Astrocyte (in vitro differentiated cells and primary cell): ENCODE measurements at regions not wholly inside any gene's neighbourhood (a gene's known extent, or its start where the extent isn't known, plus 50 kb on each side); places are given as distances from the start of the nearest gene placed in this dataset.
"Not testable (repeated sequence)": the region's sequence is repeated elsewhere in the genome, so short reads cannot be mapped to it uniquely, and the experiment has no call there.

Experiments used
- DNase-seq: peaks from one replicate; pipeline ENCODE4 v3.0.0-alpha.2; 2010; ENCODE audit warnings: low read depth
- FAIRE-seq: peaks from 2 replicates; lab custom pipeline; 2011; peaks lifted over from hg19 to GRCh38; lab: Jason Lieb, UNC
- H2AFZ ChIP-seq: 2 replicates; pipeline ENCODE4 v1.6.0; 2012; ENCODE audit warnings: low read depth, low read length, inconsistent platforms
- H3K27ac ChIP-seq: 2 replicates; pipeline ENCODE4 v1.5.1; 2011; ENCODE audit warnings: low read depth, low read length, inconsistent platforms
- H3K27me3 ChIP-seq: 2 replicates; pipeline ENCODE4 v1.6.0; 2011; ENCODE audit warnings: low read length, inconsistent platforms; ENCODE audit not compliant: insufficient read depth
- H3K36me3 ChIP-seq: 2 replicates; pipeline ENCODE4 v1.5.1; 2011; ENCODE audit warnings: low read length, inconsistent platforms; ENCODE audit not compliant: insufficient read depth
- H3K4me1 ChIP-seq: 2 replicates; pipeline ENCODE4 v1.5.1; 2011; ENCODE audit warnings: low read length, inconsistent platforms; ENCODE audit not compliant: insufficient read depth
- H3K4me2 ChIP-seq: 2 replicates; pipeline ENCODE4 v1.6.0; 2012; ENCODE audit warnings: low read length, inconsistent platforms
- H3K4me3 ChIP-seq: 2 replicates; pipeline ENCODE4 v1.5.1; 2011; ENCODE audit warnings: low read depth, mild to moderate bottlenecking, low read length, inconsistent platforms; ENCODE audit not compliant: insufficient read depth
- H3K79me2 ChIP-seq: 2 replicates; pipeline ENCODE4 v1.6.0; 2012; ENCODE audit warnings: mild to moderate bottlenecking, low read length, inconsistent platforms; ENCODE audit not compliant: insufficient read depth
- H3K9ac ChIP-seq: 2 replicates; pipeline ENCODE4 v1.6.0; 2012; ENCODE audit warnings: mild to moderate bottlenecking, low read length, inconsistent platforms
- H3K9me3 ChIP-seq: 2 replicates; pipeline ENCODE4 v1.5.1; 2012; ENCODE audit warnings: low read depth, mild to moderate bottlenecking, low read length, inconsistent platforms; ENCODE audit not compliant: insufficient read depth
- H4K20me1 ChIP-seq: 2 replicates; pipeline ENCODE4 v1.6.0; 2012; ENCODE audit warnings: low read length, inconsistent platforms; ENCODE audit not compliant: insufficient read depth
- H3K27ac Mint-ChIP-seq: one replicate; pipeline ENCODE4 v1.8.0; 2021; ENCODE audit warnings: mild to moderate bottlenecking, mixed read lengths; ENCODE audit not compliant: unreplicated experiment
- H3K27me3 Mint-ChIP-seq: one replicate; pipeline ENCODE4 v1.8.0; 2021; ENCODE audit warnings: low read depth, mixed read lengths; ENCODE audit not compliant: unreplicated experiment
- H3K36me3 Mint-ChIP-seq: one replicate; pipeline ENCODE4 v1.8.0; 2021; ENCODE audit warnings: low read depth, mixed read lengths; ENCODE audit not compliant: unreplicated experiment
- H3K4me1 Mint-ChIP-seq: one replicate; pipeline ENCODE4 v1.8.0; 2021; ENCODE audit warnings: low read depth, mixed read lengths; ENCODE audit not compliant: unreplicated experiment
- H3K4me3 Mint-ChIP-seq: one replicate; pipeline ENCODE4 v1.8.0; 2021; ENCODE audit warnings: mild to moderate bottlenecking, moderate library complexity, mixed read lengths; ENCODE audit not compliant: unreplicated experiment
- H3K9me3 Mint-ChIP-seq: one replicate; pipeline ENCODE4 v1.8.0; 2021; ENCODE audit warnings: mild to moderate bottlenecking, mixed read lengths; ENCODE audit not compliant: unreplicated experiment
- EZH2 ChIP-seq: IDR thresholded peaks from 2 replicates; pipeline ENCODE4 v1.6.1; 2012; ENCODE audit warnings: mild to moderate bottlenecking, low read length, inconsistent platforms; ENCODE audit not compliant: insufficient read depth
- TF ChIP-seq, protein P1 (sequence below): IDR thresholded peaks from 2 replicates; pipeline ENCODE4 v1.5.1; 2011; ENCODE audit warnings: low read depth, mild to moderate bottlenecking, inconsistent platforms, low read length, moderate library complexity; ENCODE audit not compliant: insufficient read depth

DNA sequence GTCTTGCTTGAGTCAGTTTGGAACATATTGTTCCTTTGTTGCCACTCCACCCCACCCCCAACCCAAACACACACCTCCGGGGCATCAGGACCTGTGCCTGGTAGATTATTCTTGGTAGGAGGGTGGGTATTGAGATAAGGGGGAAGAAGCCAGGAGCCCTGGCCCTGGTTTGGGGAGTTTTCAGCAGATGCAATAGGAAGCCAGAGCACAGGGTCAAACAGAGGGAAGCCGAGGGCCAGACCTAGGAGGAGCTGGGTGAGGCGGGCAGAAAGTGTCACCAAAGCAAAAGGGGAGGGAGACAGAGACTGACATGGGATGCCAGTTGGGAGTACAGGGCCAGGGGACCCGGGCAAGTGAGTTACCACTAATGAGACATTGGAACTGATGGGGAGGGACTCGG is 163.1 kb downstream of the RPLP1 start:
- H4K20me1 ChIP-seq = no peaks in the 10 kb centered on the region
- H2AFZ ChIP-seq = no peak overlapping the region
- Mint-ChIP-seq H3K9me3 (peaks cover 3% of the 10 kb centered on the region), H3K4me1 (no peaks in the 10 kb centered on the region), H3K27ac (no peak overlapping the region), H3K27me3 (peaks cover 47% of the 10 kb centered on the region), H3K36me3 (peaks cover 2% of the 10 kb centered on the region), H3K4me3 (no peak overlapping the region)
- H3K9me3 ChIP-seq = no peaks in the 10 kb centered on the region
- DNase-seq (no peak), FAIRE-seq (no peak)
- no peak overlapping the region for H3K4me3 ChIP-seq
- no peak overlapping the region for H3K4me2 ChIP-seq
- H3K36me3 ChIP-seq = no peaks in the 10 kb centered on the region
- no peak overlapping the region for H3K9ac ChIP-seq
- H3K27ac ChIP-seq = no peak overlapping the region
- H3K79me2 ChIP-seq = no peaks in the 10 kb centered on the region
- TF ChIP-seq EZH2 = no peak
- H3K4me1 ChIP-seq = no peaks in the 10 kb centered on the region
- peaks cover 6% of the 10 kb centered on the region for H3K27me3 ChIP-seq

DNA sequence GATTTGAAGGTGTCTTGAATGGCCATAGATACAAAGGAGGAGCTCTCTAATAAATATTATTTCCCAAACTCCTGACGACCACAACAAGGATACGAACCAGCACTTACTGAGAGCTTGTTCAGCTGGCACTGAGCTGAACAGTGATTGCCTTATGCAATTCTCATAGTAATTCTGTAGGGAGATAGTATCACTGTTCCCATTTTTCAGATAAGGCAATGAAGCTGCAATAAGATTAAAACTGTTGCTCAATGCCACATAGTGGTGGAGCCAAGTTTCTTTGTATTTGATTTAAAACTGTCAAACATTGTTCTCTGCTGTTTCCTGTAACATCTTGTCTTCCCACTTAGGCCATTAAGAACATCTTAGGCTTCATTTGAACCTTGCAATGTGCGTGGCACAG is 163.9 kb downstream of the RPLP1 start:
- H3K9ac ChIP-seq = no peak overlapping the region
- no peak overlapping the region for H3K27ac ChIP-seq
- no peaks in the 10 kb centered on the region for H3K79me2 ChIP-seq
- Mint-ChIP-seq H3K27me3 (peaks cover 41% of the 10 kb centered on the region), H3K36me3 (no peaks in the 10 kb centered on the region), H3K4me1 (no peaks in the 10 kb centered on the region), H3K4me3 (no peak overlapping the region), H3K27ac (no peak overlapping the region), H3K9me3 (peaks cover 3% of the 10 kb centered on the region)
- no peak for TF ChIP-seq EZH2
- TF ChIP-seq, protein P1, sequence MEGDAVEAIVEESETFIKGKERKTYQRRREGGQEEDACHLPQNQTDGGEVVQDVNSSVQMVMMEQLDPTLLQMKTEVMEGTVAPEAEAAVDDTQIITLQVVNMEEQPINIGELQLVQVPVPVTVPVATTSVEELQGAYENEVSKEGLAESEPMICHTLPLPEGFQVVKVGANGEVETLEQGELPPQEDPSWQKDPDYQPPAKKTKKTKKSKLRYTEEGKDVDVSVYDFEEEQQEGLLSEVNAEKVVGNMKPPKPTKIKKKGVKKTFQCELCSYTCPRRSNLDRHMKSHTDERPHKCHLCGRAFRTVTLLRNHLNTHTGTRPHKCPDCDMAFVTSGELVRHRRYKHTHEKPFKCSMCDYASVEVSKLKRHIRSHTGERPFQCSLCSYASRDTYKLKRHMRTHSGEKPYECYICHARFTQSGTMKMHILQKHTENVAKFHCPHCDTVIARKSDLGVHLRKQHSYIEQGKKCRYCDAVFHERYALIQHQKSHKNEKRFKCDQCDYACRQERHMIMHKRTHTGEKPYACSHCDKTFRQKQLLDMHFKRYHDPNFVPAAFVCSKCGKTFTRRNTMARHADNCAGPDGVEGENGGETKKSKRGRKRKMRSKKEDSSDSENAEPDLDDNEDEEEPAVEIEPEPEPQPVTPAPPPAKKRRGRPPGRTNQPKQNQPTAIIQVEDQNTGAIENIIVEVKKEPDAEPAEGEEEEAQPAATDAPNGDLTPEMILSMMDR = no peak
- H3K27me3 ChIP-seq = peaks cover 2% of the 10 kb centered on the region
- H2AFZ ChIP-seq = no peak overlapping the region
- DNase-seq = no peak
- no peak overlapping the region for H3K4me3 ChIP-seq
- no peaks in the 10 kb centered on the region for H3K4me1 ChIP-seq
- H3K9me3 ChIP-seq = no peaks in the 10 kb centered on the region
- FAIRE-seq = no peak
- H4K20me1 ChIP-seq = no peaks in the 10 kb centered on the region
- no peaks in the 10 kb centered on the region for H3K36me3 ChIP-seq
- no peak overlapping the region for H3K4me2 ChIP-seq

DNA sequence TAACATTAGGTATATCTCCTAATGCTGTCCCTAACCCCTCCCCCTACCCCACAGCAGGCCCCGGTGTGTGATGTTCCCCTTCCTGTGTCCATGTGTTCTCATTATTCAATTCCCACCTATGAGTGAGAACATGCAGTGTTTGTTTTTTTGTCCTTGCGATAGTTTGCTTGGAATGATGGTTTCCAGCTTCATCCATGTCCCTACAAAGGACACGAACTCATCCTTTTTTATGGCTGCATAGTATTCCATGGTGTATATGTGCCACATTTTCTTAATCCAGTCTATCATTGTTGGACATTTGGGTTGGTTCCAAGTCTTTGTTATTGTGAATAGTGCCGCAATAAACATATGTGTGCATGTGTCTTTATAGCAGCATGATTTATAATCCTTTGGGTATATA is 164.5 kb downstream of the RPLP1 start:
- H3K9ac ChIP-seq, FAIRE-seq, H4K20me1 ChIP-seq, H3K4me3 Mint-ChIP-seq, H3K79me2 ChIP-seq, H3K9me3 Mint-ChIP-seq, H3K36me3 Mint-ChIP-seq, H3K36me3 ChIP-seq, H3K4me1 ChIP-seq, H3K4me3 ChIP-seq, H3K27ac Mint-ChIP-seq, H2AFZ ChIP-seq, H3K4me2 ChIP-seq, H3K4me1 Mint-ChIP-seq, DNase-seq, H3K27me3 ChIP-seq, H3K9me3 ChIP-seq, H3K27ac ChIP-seq: not testable (repeated sequence)
- H3K27me3 Mint-ChIP-seq = peaks cover 41% of the 10 kb centered on the region
